OCI-LY1 (cell line): ENCODE measurements at regions not wholly inside any gene's neighbourhood (a gene's known extent, or its start where the extent isn't known, plus 50 kb on each side); places are given as distances from the start of the nearest gene placed in this dataset.

ENCODE experiments used
- H2AFZ ChIP-seq: fragments of 200-600 bp; sonication (generic), shearing (Covaris generic); 2 replicates; pipeline ENCODE4 v1.6.0; 2014; ENCODE audit warnings: antibody characterized with exemption, mild to moderate bottlenecking, low read length
- H3F3A ChIP-seq: fragments of 200-600 bp; sonication (generic), shearing (Covaris generic); 2 replicates; pipeline ENCODE4 v1.6.0; 2014; ENCODE audit warnings: mild to moderate bottlenecking, antibody characterized with exemption, low read length, moderate library complexity; ENCODE audit not compliant: insufficient read depth
- H3K27ac ChIP-seq: fragments of 200-600 bp; sonication (generic); 2 replicates; pipeline ENCODE4 v1.5.1; 2014; ENCODE audit warnings: low read length, mixed run types, mild to moderate bottlenecking, low read depth; ENCODE audit not compliant: poor library complexity, severe bottlenecking
- H3K27me3 ChIP-seq: fragments of 200-600 bp; sonication (generic); 2 replicates; pipeline ENCODE4 v1.6.0; 2014; ENCODE audit warnings: antibody characterized with exemption, mild to moderate bottlenecking, low read length, moderate library complexity; ENCODE audit not compliant: insufficient read depth
- H3K36me3 ChIP-seq: fragments of 200-600 bp; sonication (generic); 2 replicates; pipeline ENCODE4 v1.6.1; 2014; ENCODE audit warnings: mild to moderate bottlenecking, antibody characterized with exemption, low read length, moderate library complexity, mixed read lengths; ENCODE audit not compliant: insufficient read depth
- H3K4me1 ChIP-seq: fragments of 200-600 bp; sonication (generic); 2 replicates; pipeline ENCODE4 v1.5.1; 2014; ENCODE audit warnings: mild to moderate bottlenecking, low read length, moderate library complexity; ENCODE audit not compliant: insufficient read depth, severe bottlenecking
- H3K4me2 ChIP-seq: fragments of 200-600 bp; sonication (generic), shearing (Covaris generic); 2 replicates; pipeline ENCODE4 v1.6.1; 2014; ENCODE audit warnings: low read length
- H3K4me3 ChIP-seq: fragments of 200-600 bp; sonication (generic); 2 replicates; pipeline ENCODE4 v1.5.1; 2014; ENCODE audit warnings: low read length, low read depth, mild to moderate bottlenecking, mixed read lengths; ENCODE audit not compliant: poor library complexity, severe bottlenecking
- H3K79me2 ChIP-seq: fragments of 200-600 bp; shearing (Covaris generic); 2 replicates; pipeline ENCODE4 v1.6.1; 2016; ENCODE audit warnings: mixed run types, low read length, mixed read lengths; ENCODE audit not compliant: insufficient read depth
- H3K9ac ChIP-seq: fragments of 200-600 bp; sonication (generic), shearing (Covaris generic); 2 replicates; pipeline ENCODE4 v1.6.1; 2014; ENCODE audit warnings: mild to moderate bottlenecking, low read length, mixed read lengths
- H3K9me2 ChIP-seq: fragments of 200-600 bp; sonication (generic), shearing (Covaris generic); 2 replicates; pipeline ENCODE4 v1.6.1; 2014; ENCODE audit warnings: low read depth, mild to moderate bottlenecking, low read length, mixed read lengths
- H3K9me3 ChIP-seq: fragments of 200-600 bp; shearing (Covaris generic); 2 replicates; pipeline ENCODE4 v1.6.1; 2014; ENCODE audit warnings: low read length, mixed read lengths
- H4K20me1 ChIP-seq: fragments of 200-600 bp; sonication (generic), shearing (Covaris generic); 2 replicates; pipeline ENCODE4 v1.6.0; 2016; ENCODE audit warnings: mild to moderate bottlenecking, low read length; ENCODE audit not compliant: insufficient read depth
- EZH2 ChIP-seq: fragments of 200-600 bp; sonication (generic), shearing (Covaris generic); IDR thresholded peaks from 2 replicates; pipeline ENCODE4 v1.8.0; 2017; ENCODE audit warnings: borderline replicate concordance, mixed run types, mild to moderate bottlenecking, antibody characterized with exemption, low read length, moderate library complexity, mixed read lengths
- TF ChIP-seq, protein P1 (sequence below): fragments of 200-600 bp; sonication (generic), shearing (Covaris generic); IDR thresholded peaks from 2 replicates; pipeline ENCODE4 v1.5.1; 2017; ENCODE audit warnings: mild to moderate bottlenecking, antibody characterized with exemption, low read length, moderate library complexity, mixed read lengths

DNA sequence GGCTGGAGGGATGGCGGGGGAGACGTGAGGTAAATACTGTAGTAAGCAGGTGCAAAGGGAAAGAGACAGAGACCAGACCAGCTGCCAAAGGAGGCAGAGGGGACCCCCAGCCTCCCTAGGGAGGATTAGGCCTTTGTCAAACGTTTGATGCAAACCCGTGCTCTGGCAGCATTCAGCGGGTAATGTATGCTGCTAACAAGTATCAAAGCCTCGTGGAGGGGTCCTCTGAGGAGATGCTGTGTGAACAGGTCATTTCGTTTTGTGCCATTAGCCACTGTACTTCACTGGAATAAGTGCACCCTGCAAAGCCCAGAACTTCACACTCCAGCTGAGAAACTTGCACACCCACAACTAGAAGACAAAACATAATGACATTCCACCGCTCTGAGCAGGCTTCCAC is 644.5 kb downstream of the NPHP4 start:
- H3K4me1 ChIP-seq, result no peaks in the 10 kb centered on the region
- H2AFZ ChIP-seq, result no peak overlapping the region
- H3K9me3 ChIP-seq, result no peaks in the 10 kb centered on the region
- no peaks in the 10 kb centered on the region for H3F3A ChIP-seq
- no peaks in the 10 kb centered on the region for H4K20me1 ChIP-seq
- no peaks in the 10 kb centered on the region for H3K36me3 ChIP-seq
- H3K9ac ChIP-seq, result no peak overlapping the region
- no peak for TF ChIP-seq EZH2
- TF ChIP-seq, protein P1, sequence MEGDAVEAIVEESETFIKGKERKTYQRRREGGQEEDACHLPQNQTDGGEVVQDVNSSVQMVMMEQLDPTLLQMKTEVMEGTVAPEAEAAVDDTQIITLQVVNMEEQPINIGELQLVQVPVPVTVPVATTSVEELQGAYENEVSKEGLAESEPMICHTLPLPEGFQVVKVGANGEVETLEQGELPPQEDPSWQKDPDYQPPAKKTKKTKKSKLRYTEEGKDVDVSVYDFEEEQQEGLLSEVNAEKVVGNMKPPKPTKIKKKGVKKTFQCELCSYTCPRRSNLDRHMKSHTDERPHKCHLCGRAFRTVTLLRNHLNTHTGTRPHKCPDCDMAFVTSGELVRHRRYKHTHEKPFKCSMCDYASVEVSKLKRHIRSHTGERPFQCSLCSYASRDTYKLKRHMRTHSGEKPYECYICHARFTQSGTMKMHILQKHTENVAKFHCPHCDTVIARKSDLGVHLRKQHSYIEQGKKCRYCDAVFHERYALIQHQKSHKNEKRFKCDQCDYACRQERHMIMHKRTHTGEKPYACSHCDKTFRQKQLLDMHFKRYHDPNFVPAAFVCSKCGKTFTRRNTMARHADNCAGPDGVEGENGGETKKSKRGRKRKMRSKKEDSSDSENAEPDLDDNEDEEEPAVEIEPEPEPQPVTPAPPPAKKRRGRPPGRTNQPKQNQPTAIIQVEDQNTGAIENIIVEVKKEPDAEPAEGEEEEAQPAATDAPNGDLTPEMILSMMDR, result no peak
- no peak overlapping the region for H3K27ac ChIP-seq
- peaks cover 5% of the 10 kb centered on the region for H3K27me3 ChIP-seq
- no peak overlapping the region for H3K4me3 ChIP-seq
- no peaks in the 10 kb centered on the region for H3K9me2 ChIP-seq
- H3K79me2 ChIP-seq, result no peaks in the 10 kb centered on the region
- H3K4me2 ChIP-seq, result no peak overlapping the region

DNA sequence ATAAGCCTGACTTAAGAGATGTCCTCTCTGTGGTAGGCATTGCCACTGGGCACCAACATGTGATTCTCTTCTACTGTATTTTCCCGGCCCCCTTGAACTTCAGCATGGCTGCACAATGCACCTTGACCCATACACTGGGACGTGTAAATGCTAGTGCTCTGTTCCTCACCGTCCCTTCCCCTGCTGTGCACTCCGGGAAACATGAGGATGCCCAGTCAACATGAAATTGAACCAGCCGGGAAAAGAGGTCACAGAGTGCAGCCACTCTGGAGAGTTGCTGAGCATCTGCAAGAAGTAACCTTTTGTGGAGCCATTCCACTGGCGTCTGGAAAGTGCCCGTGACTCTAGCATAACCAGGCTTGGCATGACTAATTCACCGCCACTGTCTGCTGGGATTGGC is 646.7 kb downstream of the NPHP4 start:
- Histone ChIP-seq H3F3A (no peaks in the 10 kb centered on the region), H3K27me3 (peaks cover 5% of the 10 kb centered on the region)

GRCh38 chr1:5343256-5344020 is 648.8 kb downstream of the NPHP4 start:
- Histone ChIP-seq H3K27me3 (peaks cover 5% of the 10 kb centered on the region; the same call in 1 of the 2 replicates), H3K4me3 (no peak overlapping the region), H3K4me1 (no peaks in the 10 kb centered on the region), H3K79me2 (no peaks in the 10 kb centered on the region), H3F3A (no peaks in the 10 kb centered on the region), H3K9me2 (no peaks in the 10 kb centered on the region), H3K9me3 (no peaks in the 10 kb centered on the region), H3K4me2 (no peak overlapping the region), H2AFZ (no peak overlapping the region), H3K36me3 (no peaks in the 10 kb centered on the region), H3K9ac (no peak overlapping the region), H3K27ac (no peak overlapping the region), H4K20me1 (no peaks in the 10 kb centered on the region)
- TF ChIP-seq, protein P1, result no peak
- TF ChIP-seq EZH2, result no peak

More for the DNA sequence above, 646.7 kb downstream of the NPHP4 start:
- Histone ChIP-seq H3K79me2 (no peaks in the 10 kb centered on the region), H4K20me1 (no peaks in the 10 kb centered on the region), H3K9me3 (no peaks in the 10 kb centered on the region), H2AFZ (no peak overlapping the region), H3K4me2 (no peak overlapping the region), H3K9ac (no peak overlapping the region), H3K36me3 (no peaks in the 10 kb centered on the region), H3K27ac (no peak overlapping the region), H3K4me1 (no peaks in the 10 kb centered on the region), H3K9me2 (no peaks in the 10 kb centered on the region), H3K4me3 (no peak overlapping the region)
- no peak for TF ChIP-seq EZH2
- TF ChIP-seq, protein P1, result no peak
